IPS-NIHi7 (cell line): ENCODE measurements at regions not wholly inside any gene's neighbourhood (a gene's known extent, or its start where the extent isn't known, plus 50 kb on each side); places are given as distances from the start of the nearest gene placed in this dataset.
A peak's percentile ranks its signal among the peaks of the same experiment; 100 is the strongest.

Source experiments
- DNase-seq: peaks from one replicate; pipeline ENCODE4 v3.0.0; 2012; ENCODE audit warnings: mixed read lengths; ENCODE audit errors: extremely low spot score

DNA sequence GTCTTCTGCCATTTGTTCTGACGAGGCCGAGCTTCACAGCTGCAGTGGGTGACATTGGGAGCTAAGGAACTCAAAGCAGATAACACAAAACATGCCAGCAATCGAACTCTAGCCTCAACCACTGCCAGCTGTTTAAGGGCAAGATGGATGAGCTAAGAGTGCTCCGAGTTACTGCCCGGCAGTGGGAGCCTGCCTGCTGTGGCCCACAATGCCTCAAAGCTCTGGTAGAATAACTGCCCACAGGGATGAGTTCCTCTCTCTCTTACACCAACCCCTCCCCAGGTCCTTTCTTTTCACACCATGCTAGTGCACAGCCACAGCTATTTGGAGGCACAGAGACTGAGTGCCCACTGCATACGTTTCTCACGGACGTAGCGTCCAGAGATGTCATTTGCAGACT lies 330.5 kb downstream of the FGF9 start:
- no peak for DNase-seq

DNA sequence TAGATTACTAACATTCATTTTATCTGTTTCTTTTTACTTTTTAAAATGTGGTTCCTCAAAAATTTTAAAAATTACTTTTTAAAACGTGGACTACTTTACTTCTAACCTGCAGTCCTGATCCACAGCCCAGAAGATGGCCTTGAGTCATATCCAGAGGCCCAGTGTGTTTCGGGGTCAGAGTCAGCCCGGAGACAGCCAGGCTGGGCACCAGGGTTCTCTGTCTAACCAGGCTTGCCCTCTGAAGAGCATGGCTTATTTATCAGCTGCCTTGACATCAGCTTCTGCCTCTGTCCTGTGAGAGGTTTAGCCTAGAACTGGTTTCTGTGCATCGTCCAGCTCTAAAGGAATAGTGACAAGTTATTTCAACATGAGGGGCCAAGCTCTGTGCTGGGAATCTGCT lies 332.0 kb downstream of the FGF9 start:
- DNase-seq = no peak

DNA sequence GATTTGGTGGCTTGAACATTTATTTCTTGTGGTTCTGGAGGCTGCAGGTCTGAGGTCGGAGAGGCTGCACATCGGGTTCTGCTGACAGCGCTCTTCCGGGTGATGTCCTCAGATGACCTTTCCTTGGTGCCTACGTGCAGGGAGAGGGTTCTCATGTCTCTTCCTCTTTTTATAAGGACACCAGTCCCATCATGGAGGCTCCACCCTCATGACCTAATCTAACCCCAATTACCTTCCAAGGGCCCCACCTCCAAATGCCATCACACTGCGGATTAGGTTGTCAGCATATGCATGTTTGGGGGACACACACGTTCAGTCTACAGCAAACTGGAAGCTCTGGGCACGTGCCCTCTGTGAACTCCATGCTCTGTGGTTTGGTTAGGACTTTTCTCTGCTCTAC lies 338.6 kb downstream of the FGF9 start:
- no peak for DNase-seq

DNA sequence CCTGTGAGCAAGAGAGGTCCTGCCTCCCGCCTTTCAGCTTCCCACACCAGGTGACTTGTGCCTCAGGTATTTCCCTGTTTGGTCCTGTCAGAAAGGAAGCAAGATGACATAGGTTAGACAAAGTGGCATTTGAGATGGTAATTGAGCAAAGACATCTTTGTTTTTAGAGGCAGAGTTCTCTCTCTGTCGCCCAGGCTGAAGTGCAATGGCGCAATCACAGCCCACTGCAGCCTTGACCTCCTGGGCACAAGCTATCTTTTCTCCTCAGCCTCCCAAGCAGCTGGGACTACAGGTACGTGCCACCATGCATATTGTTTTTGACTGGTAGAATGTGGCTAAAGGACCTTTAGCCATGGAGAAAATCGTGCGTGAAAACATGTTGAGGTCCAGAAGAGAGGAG lies 339.1 kb downstream of the FGF9 start:
- DNase-seq = no peak

DNA sequence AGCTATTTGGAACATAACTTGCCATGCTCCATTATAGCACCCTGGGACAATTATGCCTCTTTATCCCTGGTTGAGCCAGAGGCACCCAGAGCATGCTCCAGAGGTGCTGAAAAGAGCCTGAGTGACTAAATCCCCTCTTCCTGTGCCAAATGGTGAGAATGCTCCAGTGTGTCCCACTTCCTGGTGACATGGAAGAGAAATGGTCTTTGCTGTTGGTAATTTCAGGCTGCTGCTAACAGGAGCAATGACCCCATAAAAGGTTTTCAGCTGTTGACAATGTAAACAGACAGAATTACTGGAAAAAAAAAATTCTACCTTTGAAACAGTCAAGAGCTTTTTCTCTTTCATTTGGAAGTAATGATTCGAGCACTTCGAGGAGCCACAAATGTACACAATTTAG lies 341.8 kb downstream of the FGF9 start:
- no peak for DNase-seq

DNA sequence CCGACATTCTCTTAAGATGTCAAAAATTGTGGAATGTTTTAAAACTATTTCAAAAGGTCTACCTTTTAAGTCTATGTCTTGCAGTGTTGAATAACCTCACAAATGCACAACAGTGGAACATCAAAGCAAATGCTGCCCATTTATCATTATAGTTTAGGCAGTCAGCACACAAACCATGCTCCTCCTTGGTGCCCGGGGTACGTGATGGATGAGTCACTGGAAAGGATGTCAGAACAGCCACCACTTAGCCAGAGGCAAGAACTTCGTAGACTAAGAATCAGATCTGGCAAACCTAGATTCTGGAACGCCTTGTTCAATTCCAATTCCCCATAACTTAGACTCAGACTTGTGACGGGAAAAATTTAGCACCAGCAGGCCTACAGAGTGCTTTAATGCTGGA lies 343.6 kb downstream of the FGF9 start:
- DNase-seq = no peak

DNA sequence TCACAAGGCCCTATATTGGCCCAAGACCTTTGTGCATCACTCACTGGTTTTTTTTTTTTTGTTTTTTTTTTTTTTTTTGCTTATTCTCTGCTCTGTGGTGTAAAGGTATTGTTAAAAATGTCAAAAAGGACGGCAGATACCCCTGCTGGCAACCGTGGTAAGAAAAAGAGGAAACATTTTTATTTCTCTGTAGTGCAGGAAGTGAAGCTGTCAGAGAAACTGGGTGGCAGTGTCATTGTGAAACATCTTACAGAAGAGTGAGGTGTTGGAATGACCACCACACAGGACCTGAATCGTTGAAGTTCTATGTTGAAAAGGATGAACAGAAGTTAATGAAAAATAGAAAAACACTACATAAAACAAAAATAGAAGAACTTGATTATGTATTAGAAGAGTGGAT lies 346.4 kb downstream of the FGF9 start:
- DNase-seq = no peak

DNA sequence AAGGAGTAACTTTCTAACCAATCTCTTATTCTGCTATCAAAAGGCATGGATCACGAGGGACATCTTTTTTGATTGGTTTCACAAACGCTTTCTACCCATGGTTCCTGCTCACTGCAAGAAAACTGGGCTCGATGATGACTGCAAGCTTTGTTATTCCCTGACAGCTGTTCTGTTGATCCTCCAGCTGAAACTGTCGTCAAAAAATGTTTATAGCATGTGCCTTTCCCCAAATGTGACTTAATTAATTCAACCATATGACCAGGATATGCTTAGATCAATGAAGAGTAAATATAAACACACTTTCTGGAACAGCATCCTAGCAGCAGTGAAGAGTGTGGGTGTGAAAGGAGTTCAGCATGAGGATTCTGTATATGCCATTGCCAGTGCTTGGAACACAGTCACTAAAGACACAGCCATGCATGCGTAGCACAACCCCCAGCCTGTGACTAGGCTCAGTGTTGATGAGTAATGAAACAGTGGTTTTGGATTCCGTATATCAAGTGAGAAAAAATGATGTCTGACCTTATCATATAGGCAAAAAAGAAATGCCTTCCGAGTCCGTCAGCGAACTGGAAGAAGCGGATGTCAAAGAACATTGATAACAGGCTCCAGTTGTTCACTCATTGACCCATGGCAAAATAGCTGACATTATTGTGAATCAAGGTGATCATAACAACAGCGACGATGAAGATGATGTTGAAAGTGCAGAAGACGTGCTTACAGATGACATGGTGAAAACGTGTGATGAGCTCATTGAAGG lies 347.4 kb downstream of the FGF9 start:
- no peak for DNase-seq

DNA sequence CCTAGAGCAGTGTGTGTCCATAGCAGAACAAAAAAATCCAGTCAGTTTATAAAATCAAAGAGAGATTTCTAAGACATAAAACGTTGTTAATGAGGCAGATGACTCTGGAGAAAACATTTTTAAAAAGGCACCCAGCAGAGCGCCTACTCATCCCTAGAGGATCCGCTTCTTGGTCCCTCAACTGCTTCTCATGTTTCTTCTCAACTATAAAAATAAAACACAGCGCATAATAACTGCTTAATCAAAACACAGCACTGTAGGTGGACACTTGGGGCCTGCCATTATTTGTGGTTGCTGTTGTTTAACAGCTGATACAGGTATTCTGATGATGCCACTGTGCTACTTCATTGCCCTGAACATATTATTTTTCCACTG lies 347.9 kb downstream of the FGF9 start:
- no peak for DNase-seq

DNA sequence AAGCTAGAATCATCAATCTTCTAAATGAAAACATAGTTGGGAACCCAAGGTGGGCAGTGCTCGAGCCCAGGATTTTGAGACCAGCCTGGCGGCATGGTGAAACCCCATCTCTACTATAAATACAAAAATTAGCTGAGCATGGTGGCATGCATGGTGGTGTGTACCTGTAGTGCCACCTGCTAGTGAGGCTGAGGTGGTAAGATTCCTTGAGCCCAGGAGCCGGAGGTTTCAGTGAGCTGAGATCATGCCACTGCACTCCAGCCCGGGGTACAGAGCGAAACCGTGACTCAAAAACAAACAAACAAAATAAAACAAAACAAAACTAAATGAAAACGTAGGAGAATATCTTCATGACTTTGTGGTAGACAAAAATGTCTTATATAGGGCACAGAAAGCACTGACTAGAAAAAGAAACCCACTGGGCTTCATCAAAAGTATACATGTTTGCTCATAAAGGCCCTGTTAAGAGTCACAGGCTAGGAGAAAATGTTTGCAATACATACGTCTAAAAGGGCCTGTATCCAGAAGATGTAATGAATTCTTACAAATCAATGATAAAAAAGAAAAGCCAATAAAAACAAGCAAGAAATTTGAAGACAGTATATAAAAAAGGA lies 353.6 kb downstream of the FGF9 start:
- no peak for DNase-seq

DNA sequence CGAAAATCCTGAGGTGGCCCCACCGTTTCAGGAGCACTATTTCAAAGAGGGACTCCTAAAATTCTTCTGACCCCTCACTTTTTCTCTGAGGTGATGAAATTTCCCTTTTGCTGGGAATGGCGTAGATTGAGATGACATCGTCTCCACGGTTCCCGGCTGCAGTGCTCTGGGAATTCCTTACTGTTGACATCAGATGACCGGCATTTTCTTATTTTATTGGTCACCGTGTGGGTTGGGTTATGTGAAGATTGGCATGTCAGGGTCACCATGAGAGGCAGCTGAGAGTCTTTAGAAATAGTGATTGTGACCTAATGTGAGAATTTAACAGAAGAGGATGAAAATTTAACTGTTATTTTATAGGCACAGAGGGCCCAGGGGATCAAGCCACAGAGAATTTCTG lies 356.7 kb downstream of the FGF9 start:
- DNase-seq = no peak

DNA sequence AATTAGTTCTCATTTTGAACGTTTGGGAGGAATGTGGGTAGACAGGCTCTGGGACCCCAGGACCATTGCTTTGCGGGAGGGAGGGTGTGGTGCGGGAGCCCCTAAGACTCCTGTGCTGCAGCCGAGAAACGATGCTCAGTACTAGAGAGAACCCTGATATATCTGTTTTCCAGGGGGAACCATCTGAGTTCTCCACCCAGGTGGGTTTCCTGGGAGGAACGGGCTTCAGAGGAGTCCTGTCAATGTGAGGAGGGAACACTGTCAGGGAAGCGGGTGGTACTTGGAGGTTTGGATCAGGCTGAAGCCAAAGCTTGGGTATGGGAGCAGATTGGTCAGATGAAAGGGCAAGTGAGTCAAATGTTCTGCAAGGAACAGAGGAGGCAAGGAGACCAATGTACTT lies 358.0 kb downstream of the FGF9 start:
- DNase-seq = no peak

DNA sequence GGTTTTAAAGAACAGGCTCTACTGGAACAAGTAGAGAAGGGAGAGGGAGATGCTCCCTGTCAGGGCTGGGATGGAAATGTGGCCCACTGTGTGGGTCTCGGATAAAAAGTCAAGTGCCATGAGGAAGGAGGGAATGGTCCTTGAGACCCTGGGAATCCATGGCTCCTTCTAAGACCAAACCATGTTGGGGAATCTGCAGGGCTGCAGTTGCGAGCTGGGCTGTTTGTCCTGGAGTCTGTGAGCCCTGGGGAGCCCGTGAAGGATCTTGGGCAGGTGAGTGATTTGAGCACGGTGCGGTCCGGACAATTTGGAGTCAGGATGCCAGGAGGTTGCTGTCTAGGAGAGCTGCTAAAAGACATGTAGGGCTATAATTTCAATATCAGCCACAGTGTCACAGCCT lies 359.4 kb downstream of the FGF9 start:
- no peak for DNase-seq

DNA sequence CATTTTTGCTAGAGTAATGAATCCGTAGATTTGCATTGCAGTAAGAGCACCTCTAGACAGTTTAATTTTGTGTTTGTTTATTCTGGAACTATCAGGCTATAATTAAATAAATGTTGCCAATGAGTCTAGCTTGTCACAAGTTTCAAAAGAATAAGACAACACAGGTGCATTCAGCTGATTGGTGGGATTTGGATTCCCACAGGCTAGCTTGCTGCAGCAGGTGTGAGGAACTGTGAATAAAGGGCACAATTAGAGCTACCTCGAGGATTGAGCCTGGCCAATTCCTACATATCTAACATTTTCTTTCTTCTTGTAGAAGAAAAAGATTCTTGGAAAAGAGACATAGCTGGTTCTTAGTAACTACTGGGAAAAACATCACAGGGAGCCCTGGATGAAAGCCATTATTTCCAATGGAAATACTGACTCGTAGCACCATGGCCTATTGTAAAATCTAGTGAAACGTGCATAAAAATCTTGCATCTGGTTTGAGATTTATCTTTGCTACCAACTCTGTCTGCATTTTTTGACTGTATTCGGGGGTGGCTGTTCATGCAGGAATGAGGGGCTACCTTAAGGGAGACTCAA lies 360.9 kb downstream of the FGF9 start:
- DNase-seq = no peak

DNA sequence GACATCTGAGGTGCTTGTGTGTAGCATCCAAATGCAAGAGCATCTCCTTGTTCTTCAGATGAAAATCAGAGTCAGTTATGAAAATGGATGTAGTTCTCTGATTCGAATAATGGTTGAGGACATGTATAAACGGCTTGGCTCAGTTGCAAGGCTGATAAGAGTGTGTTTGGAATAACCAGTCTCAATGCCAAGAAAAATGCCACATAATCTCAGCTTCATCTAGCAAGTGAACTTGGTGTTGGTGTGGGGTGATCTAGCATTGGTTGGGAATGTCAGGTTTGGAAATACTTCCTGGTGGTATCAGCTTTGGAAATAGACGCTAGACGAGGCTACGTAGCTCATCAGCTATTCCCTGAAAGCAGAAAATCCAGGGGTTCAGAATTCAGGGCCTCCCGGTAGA lies 362.0 kb downstream of the FGF9 start:
- DNase-seq = no peak

DNA sequence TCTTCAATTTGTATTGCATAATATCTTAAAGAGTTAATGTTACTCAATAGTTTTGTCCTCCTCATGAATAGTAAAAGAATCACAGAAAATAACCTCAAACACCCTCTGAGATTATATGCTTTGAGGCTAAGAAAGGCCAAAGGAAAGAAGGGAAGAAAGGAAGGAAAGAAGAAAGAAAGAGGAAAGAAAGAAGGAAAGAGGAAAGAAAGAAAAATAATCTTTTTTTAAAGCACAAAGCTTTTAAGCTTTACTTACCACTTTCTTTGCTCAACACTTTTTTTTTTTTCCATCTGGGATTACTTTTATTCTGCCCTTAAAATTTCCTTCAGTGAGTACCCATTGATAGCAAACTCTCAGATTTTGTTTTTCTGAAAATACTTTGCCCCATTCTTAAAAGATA lies 369.1 kb downstream of the FGF9 start:
- DNase-seq = no peak

DNA sequence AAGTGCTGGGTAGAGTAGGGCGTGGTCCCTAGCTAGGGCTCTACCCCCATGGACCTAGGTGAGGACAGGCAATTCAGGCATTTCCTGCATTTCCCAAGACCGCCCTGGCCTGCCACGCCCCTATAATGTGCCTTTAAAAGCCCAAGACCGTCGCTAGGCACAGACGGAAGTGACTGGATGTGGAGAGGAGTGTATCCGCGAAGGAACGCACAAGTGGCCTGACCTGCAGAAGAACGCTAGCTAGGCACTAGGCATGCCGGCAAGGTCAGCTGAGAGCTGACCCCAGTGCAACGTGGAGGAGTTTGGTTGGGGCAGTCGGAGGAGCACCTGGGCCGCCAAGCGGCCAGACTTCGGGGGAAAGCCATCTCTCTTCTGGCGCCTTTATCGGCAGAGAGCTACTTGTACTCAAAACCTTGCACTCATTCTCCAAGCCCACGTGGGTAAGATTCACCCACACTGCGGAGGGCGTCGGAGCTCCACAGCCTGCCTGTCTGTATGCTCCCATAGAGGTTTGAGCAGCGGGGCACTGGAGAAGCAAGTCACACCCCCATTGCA lies 370.0 kb downstream of the FGF9 start:
- DNase-seq = peak; percentile 31

DNA sequence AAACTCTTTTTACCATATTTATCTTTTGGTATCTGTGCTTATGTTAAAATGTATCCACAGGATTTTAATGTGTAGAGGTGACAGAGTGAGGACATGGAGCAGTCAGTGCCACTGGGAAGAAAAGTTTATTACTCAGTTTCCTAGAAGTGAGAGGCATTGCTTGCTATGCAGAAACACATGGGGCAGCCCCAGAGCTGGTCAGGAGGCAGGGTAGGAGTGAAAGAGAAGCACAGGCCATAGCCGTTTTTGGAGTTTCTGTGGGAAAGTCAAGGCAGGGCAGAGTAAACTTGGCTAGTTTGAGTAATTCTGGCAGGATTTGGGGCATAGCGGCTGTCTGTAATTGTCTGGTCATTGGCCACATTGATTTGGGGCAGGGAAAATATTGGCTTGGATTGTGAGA lies 370.9 kb downstream of the FGF9 start:
- no peak for DNase-seq

DNA sequence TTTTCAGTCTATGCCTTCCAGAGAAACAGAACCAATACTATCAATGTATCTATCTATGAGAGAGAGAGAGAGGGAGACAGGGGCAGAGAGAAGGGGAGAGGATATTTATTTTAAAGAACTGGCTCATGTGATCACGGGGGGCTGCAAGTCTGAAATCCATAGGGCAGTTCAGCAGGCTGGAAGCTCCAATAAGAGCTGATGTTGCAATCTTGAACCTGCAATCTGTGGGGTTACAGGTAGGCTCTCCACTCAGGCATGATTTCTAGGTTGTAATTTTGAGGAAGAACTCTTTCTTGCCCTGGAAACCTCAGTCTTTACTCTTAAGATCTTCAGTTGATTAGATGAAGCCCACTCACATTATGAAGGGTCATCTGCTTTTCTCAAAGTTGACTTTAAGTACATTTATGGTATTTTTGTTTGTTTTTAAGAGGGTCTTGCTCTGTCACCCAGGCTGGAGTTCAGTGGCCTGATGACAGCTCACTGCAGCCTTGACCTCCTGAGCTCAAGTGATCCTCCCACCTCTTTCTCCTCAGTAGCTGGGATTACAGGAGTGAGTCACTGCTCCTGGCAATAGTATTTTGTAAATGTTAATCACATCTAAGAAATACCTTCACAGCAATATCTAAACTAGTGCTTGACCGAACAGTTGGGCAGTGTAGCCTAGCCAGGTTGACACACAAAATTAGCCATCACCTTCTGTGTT lies 376.4 kb downstream of the FGF9 start:
- DNase-seq = no peak

DNA sequence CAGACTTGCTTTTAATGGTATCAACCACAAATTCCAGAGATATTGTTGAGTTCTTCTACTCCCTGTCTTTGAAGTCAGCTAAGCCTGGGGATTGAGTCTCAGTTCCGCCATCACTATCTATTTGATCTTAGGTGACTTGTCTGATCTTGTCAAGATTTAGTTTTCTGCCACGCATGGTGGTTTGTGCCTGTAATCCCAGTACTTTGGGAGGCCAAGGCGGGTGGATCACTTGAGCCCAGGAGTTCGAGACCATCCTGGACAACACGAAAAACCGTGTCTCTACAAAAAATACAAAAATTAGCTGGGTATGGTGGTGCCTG lies 376.9 kb downstream of the FGF9 start:
- no peak for DNase-seq

DNA sequence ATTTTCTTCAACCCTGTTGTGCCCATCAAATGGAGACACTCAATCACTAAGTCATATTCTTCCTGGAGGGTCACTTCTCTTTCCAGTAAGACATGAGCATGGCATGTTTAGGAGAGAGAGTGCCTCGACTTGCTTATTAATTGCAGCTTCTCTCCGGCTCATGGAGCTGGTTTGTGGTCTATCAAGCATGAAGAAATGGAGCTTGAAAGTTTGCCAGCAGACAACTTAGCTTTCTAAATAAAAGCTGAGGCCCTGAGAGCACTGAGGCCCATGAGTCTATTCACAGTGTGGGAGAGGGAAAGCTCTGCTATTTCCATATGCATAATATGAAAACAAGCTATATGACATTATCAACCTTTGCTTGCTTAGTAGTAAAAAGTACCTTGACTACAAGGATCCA lies 378.5 kb downstream of the FGF9 start:
- no peak for DNase-seq

DNA sequence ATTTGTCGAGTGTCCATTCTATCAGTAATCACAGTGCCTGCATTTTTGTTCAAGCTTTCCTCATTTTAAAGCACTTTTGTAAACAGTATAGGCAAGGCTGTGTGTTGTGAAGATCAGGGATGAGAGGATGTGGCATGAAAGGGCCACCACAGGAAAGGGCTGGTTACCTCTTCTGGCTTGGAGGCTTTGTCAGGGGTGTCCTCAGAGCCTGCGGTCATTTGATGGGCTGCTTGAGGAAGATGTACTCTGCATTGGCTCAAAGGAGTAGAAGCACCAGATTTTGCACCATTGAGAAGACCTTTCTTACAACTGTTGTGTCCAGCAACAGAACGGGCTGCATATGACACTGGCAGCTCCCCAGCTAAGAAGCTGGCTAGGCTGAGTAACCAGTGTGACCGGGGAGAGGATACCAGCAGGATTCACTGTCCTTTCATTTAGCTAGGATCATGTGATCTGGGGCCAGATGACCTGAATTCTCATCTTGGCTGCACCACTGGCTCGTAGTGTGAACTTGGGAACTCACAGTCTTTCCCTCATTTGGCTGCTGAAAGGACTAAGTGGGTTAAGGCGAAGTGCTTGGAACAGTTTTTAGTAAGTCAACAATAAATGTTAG lies 380.2 kb downstream of the FGF9 start:
- DNase-seq = no peak
